Upper lobe of left lung (tissue), 6 donors: ENCODE measurements at regions not wholly inside any gene's neighbourhood (a gene's known extent, or its start where the extent isn't known, plus 50 kb on each side); places are given as distances from the start of the nearest gene placed in this dataset.
A peak's percentile ranks its signal among the peaks of the same experiment; 100 is the strongest.

Source experiments
- ATAC-seq, 2 donors: fragments of 200-7000 bp; cut with Tn5 transposase; one replicate each; pipeline ENCODE4 v1.9.1; 2022; ENCODE audit warnings: mild to moderate bottlenecking in 2 of 2, moderate library complexity in 2 of 2; ENCODE audit not compliant: low FRiP score in 2 of 2
- DNase-seq, 2 donors: peaks; one replicate each; pipeline ENCODE4 v3.0.0-alpha.2; 2019 to 2020
- H3K27ac ChIP-seq, 4 donors: fragments of 200-600 bp; sonication (generic); one replicate each; pipeline ENCODE4 v1.5.1; 2016 to 2019
- H3K27me3 ChIP-seq, 4 donors: fragments of 200-600 bp; sonication (generic); one replicate each; pipeline ENCODE4 v1.5.1; 2017 to 2019
- H3K36me3 ChIP-seq, 4 donors: fragments of 200-600 bp; sonication (generic); one replicate each; pipeline ENCODE4 v1.5.1; 2016 to 2019
- H3K4me1 ChIP-seq, 4 donors: fragments of 200-600 bp; sonication (generic); one replicate each; pipeline ENCODE4 v1.5.1; 2018 to 2019
- H3K4me3 ChIP-seq, 4 donors: fragments of 200-600 bp; sonication (generic); one replicate each; pipeline ENCODE4 v1.5.1; 2017 to 2019; ENCODE audit warnings: mild to moderate bottlenecking in 2 of 4, moderate library complexity in 1 of 4
- H3K9me3 ChIP-seq, 4 donors: fragments of 200-600 bp; sonication (generic); one replicate each; pipeline ENCODE4 v1.5.1; 2018 to 2019
- CTCF ChIP-seq, 6 experiments: fragments of 450-650 bp in 4 of 6; fragments of 200-600 bp in 2 of 6; sonication (generic) in 2 of 6; IDR thresholded peaks; one replicate each; pipeline ENCODE4 v1.5.1; 2016 to 2019; ENCODE audit warnings: antibody characterized with exemption in 6 of 6
- EP300 ChIP-seq, 4 donors: sonication (generic); formaldehyde crosslinking; IDR thresholded peaks; one replicate each; pipeline ENCODE4 v1.5.1; 2017; ENCODE audit warnings: antibody characterized with exemption in 4 of 4, control low read depth in 2 of 4
- POLR2A ChIP-seq, 4 donors: fragments of 450-650 bp; IDR thresholded peaks; one replicate each; pipeline ENCODE4 v1.5.1; 2016 to 2017; ENCODE audit warnings: antibody characterized with exemption in 4 of 4, mild to moderate bottlenecking in 2 of 4
- POLR2AphosphoS5 ChIP-seq, 2 donors: sonication (generic); formaldehyde crosslinking; IDR thresholded peaks; one replicate each; pipeline ENCODE4 v1.5.1; 2017; ENCODE audit warnings: antibody characterized with exemption in 2 of 2
- WGBS, 2 donors: methylation state at CpG; one replicate each; pipeline ENCODE4 v1.1.5; 2017 to 2018; 5-methylcytosine and 5-hydroxymethylcytosine counted together
- donor health status: DM: no; HTN: no; CAD: no; lungs with moderate emphysema.
- donor health status: DM: no; HTN: yes; CAD: no; lungs with severe emphysema.

- no peaks in the 10 kb centered on the region for H3K27me3 ChIP-seq
- WGBS, 2 donors: 40 to 41% methylated on average over 4 of the region's 4 CpGs
- H3K4me1 ChIP-seq: no peaks in the 10 kb centered on the region
- H3K27ac ChIP-seq: no peak overlapping the region
- no peak overlapping the region for H3K4me3 ChIP-seq
- H3K36me3 ChIP-seq: no peaks in the 10 kb centered on the region
- no peak for ATAC-seq
- TF ChIP-seq POLR2AphosphoS5 (IDR thresholded peaks at IDR 0.05) (no peak), EP300 (IDR thresholded peaks at IDR 0.05) (no peak), POLR2A (IDR thresholded peaks at IDR 0.05) (no peak), CTCF (IDR thresholded peaks at IDR 0.05) (no peak)
- no peak for DNase-seq
- no peaks in the 10 kb centered on the region for H3K9me3 ChIP-seq
These were observed 107.8 kb upstream of the IRX5 start for GRCh38 chr16:54822892-54823291.

GRCh38 chr16:54822492-54822891, 108.2 kb upstream of the IRX5 start:
- H3K27me3 ChIP-seq: no peaks in the 10 kb centered on the region
- no peak for TF ChIP-seq CTCF (IDR thresholded peaks at IDR 0.05)
- WGBS, 2 donors: 58 to 79% methylated on average over 5 of the region's 5 CpGs
- H3K36me3 ChIP-seq: no peaks in the 10 kb centered on the region
- no peaks in the 10 kb centered on the region for H3K4me1 ChIP-seq
- no peak overlapping the region for H3K4me3 ChIP-seq
- ATAC-seq (no peak), DNase-seq (no peak)
- H3K27ac ChIP-seq: no peak overlapping the region
- no peaks in the 10 kb centered on the region for H3K9me3 ChIP-seq

GRCh38 chr16:54821731-54822130, 108.9 kb upstream of the IRX5 start:
- no peaks in the 10 kb centered on the region for H3K27me3 ChIP-seq
- DNase-seq: no peak
- no peak for TF ChIP-seq CTCF (IDR thresholded peaks at IDR 0.05)
- no peak for TF ChIP-seq POLR2A (IDR thresholded peaks at IDR 0.05)
- TF ChIP-seq POLR2AphosphoS5 (IDR thresholded peaks at IDR 0.05): no peak
- no peak for TF ChIP-seq EP300 (IDR thresholded peaks at IDR 0.05)
- no peaks in the 10 kb centered on the region for H3K9me3 ChIP-seq
- no peaks in the 10 kb centered on the region for H3K36me3 ChIP-seq
- ATAC-seq: no peak
- no peaks in the 10 kb centered on the region for H3K4me1 ChIP-seq
- H3K27ac ChIP-seq: no peak overlapping the region
- H3K4me3 ChIP-seq: no peak overlapping the region
- WGBS, 2 donors: 66 to 75% methylated on average over 2 of the region's 2 CpGs

- peak overlapping the region in 2 of 4 donors; percentile 6 to 28 for H3K4me3 ChIP-seq
- no peak for TF ChIP-seq POLR2A (IDR thresholded peaks at IDR 0.05)
- TF ChIP-seq EP300 (IDR thresholded peaks at IDR 0.05): no peak
- TF ChIP-seq CTCF (IDR thresholded peaks at IDR 0.05): no peak
- no peak for TF ChIP-seq POLR2AphosphoS5 (IDR thresholded peaks at IDR 0.05)
- H3K36me3 ChIP-seq: no peaks in the 10 kb centered on the region
- H3K27ac ChIP-seq: peak overlapping the region in 3 of 4 donors; percentile 21 to 65 (median 57)
- ATAC-seq (peak; percentile 23 to 72), DNase-seq (peak in 1 of 2 donors; percentile 54)
- no peaks in the 10 kb centered on the region for H3K9me3 ChIP-seq
- H3K4me1 ChIP-seq: no peaks in the 10 kb centered on the region
- WGBS, 2 donors: 44 to 45% methylated on average over 17 of the region's 17 CpGs
- no peaks in the 10 kb centered on the region for H3K27me3 ChIP-seq
These were observed 112.6 kb upstream of the IRX5 start for GRCh38 chr16:54817940-54818574.

GRCh38 chr16:54817432-54817831, 113.2 kb upstream of the IRX5 start:
- H3K4me1 ChIP-seq: no peaks in the 10 kb centered on the region
- peak overlapping the region in 2 of 4 donors; percentile 21 to 57 for H3K27ac ChIP-seq
- H3K27me3 ChIP-seq: no peaks in the 10 kb centered on the region
- WGBS, 2 donors: 39% methylated on average over 10 of the region's 10 CpGs
- peak in 3 of 6 experiments; percentile 51 to 61 (median 59) for TF ChIP-seq CTCF (IDR thresholded peaks at IDR 0.05)
- no peak for TF ChIP-seq POLR2A (IDR thresholded peaks at IDR 0.05)
- DNase-seq: peak; percentile 1 to 50
- H3K4me3 ChIP-seq: peak overlapping the region in 3 of 4 donors; percentile 6 to 28 (median 20)
- no peaks in the 10 kb centered on the region for H3K36me3 ChIP-seq
- no peaks in the 10 kb centered on the region for H3K9me3 ChIP-seq
- peak; percentile 47 to 82 for ATAC-seq
